HEK293T (cell line): ENCODE measurements at regions not wholly inside any gene's neighbourhood (a gene's known extent, or its start where the extent isn't known, plus 50 kb on each side); places are given as distances from the start of the nearest gene placed in this dataset.

ENCODE experiments used
- CTCF ChIA-PET: fragments of 350-600 bp; formaldehyde crosslinking; extraction: SDS; loops from one replicate; lab custom pipeline; 2021; ENCODE audit warnings: antibody characterized with exemption, inconsistent platforms; lab: Yijun Ruan, JAX
- POLR2A ChIA-PET: fragments of 350-600 bp; formaldehyde crosslinking; extraction: SDS; loops from one replicate; lab custom pipeline; 2020; ENCODE audit warnings: antibody characterized with exemption, inconsistent platforms; lab: Yijun Ruan, JAX
- DNase-seq: peaks from one replicate; pipeline ENCODE4 v3.0.0; 2012; ENCODE audit warnings: mixed read lengths; ENCODE audit errors: extremely low spot score
- ARNT ChIP-seq: fragments of 450-650 bp; IDR thresholded peaks from 2 replicates; pipeline ENCODE4 v1.6.1; 2017; ENCODE audit warnings: mild to moderate bottlenecking
- BHLHE40 ChIP-seq: fragments of 450-650 bp; IDR thresholded peaks from 2 replicates; pipeline ENCODE4 v1.6.1; 2016; ENCODE audit warnings: mild to moderate bottlenecking, moderate library complexity, borderline replicate concordance
- CTBP1 ChIP-seq: fragments of 450-650 bp; IDR thresholded peaks from 2 replicates; pipeline ENCODE4 v1.6.1; 2016; ENCODE audit warnings: borderline replicate concordance
- ELF4 ChIP-seq: fragments of 450-650 bp; IDR thresholded peaks from 2 replicates; pipeline ENCODE4 v1.6.1; 2017; ENCODE audit warnings: antibody characterized with exemption
- FOXA1 ChIP-seq: fragments of 450-650 bp; IDR thresholded peaks from 2 replicates; pipeline ENCODE4 v1.6.1; 2016; ENCODE audit warnings: mild to moderate bottlenecking
- FOXK2 ChIP-seq: fragments of 450-650 bp; IDR thresholded peaks from 2 replicates; pipeline ENCODE4 v1.6.1; 2016; ENCODE audit warnings: mild to moderate bottlenecking
- FOXM1 ChIP-seq: fragments of 450-650 bp; IDR thresholded peaks from 2 replicates; pipeline ENCODE4 v1.6.1; 2017; ENCODE audit warnings: mild to moderate bottlenecking, borderline replicate concordance
- HDGF ChIP-seq: fragments of 450-650 bp; IDR thresholded peaks from 2 replicates; pipeline ENCODE4 v1.6.1; 2017; ENCODE audit warnings: antibody characterized with exemption, borderline replicate concordance
- L3MBTL2 ChIP-seq: fragments of 450-650 bp; conservative IDR thresholded peaks from 2 replicates; pipeline ENCODE4 v1.6.1; 2016; ENCODE audit warnings: mild to moderate bottlenecking
- LEF1 ChIP-seq: fragments of 450-650 bp; IDR thresholded peaks from 2 replicates; pipeline ENCODE4 v1.6.1; 2017; ENCODE audit warnings: mild to moderate bottlenecking, borderline replicate concordance
- NFRKB ChIP-seq: fragments of 450-650 bp; IDR thresholded peaks from 2 replicates; pipeline ENCODE4 v1.6.1; 2016; ENCODE audit warnings: mild to moderate bottlenecking, moderate library complexity
- PKNOX1 ChIP-seq: fragments of 450-650 bp; IDR thresholded peaks from 2 replicates; pipeline ENCODE4 v1.6.1; 2016
- SP1 ChIP-seq: fragments of 450-650 bp; IDR thresholded peaks from 2 replicates; pipeline ENCODE4 v1.6.1; 2017
- SUZ12 ChIP-seq: fragments of 450-650 bp; IDR thresholded peaks from 2 replicates; pipeline ENCODE4 v1.6.1; 2016; ENCODE audit warnings: mild to moderate bottlenecking
- TARDBP ChIP-seq: fragments of 450-650 bp; IDR thresholded peaks from 2 replicates; pipeline ENCODE4 v1.6.1; 2016
- ZNF384 ChIP-seq: fragments of 450-650 bp; IDR thresholded peaks from 2 replicates; pipeline ENCODE4 v1.6.1; 2016

- no peak for TF ChIP-seq CTBP1
- no peak for TF ChIP-seq LEF1
- no peak for TF ChIP-seq FOXK2
- no peak for TF ChIP-seq L3MBTL2
- no peak for TF ChIP-seq BHLHE40
- TF ChIP-seq ZNF384 = no peak
- no peak for TF ChIP-seq TARDBP
- TF ChIP-seq SP1 = no peak
- no peak for TF ChIP-seq FOXM1
- no peak for TF ChIP-seq FOXA1
- no peak for TF ChIP-seq HDGF
- no peak for TF ChIP-seq NFRKB
- TF ChIP-seq ARNT = no peak
- TF ChIP-seq ELF4 = no peak
- TF ChIP-seq PKNOX1 = no peak
- TF ChIP-seq SUZ12 = no peak
- no peak for DNase-seq
- CTCF ChIA-PET = interaction anchor here (1.1 kb wide), 1 partner anchor 128 kb away, joined by 3 read pairs; no protein-coding TSS in a partner anchor
- POLR2A ChIA-PET = no interaction called here
Measured at GRCh38 chr10:29719281-29719675, 84.5 kb upstream of the SVIL start.

GRCh38 chr10:29715296-29715695 lies 80.5 kb upstream of the SVIL start:
- no peak for DNase-seq

GRCh38 chr10:29714096-29714874 lies 79.5 kb upstream of the SVIL start:
- TF ChIP-seq FOXK2 (no peak), ARNT (no peak), BHLHE40 (no peak), LEF1 (no peak), TARDBP (no peak), FOXM1 (no peak), CTBP1 (no peak), FOXA1 (no peak), PKNOX1 (no peak), SP1 (no peak), NFRKB (no peak), L3MBTL2 (no peak), HDGF (no peak)
- POLR2A ChIA-PET = no interaction called here
- CTCF ChIA-PET = no interaction called here
- no peak for DNase-seq

More at GRCh38 chr10:29715296-29715695, 80.5 kb upstream of the SVIL start:
- TF ChIP-seq FOXM1 = no peak
- no peak for TF ChIP-seq FOXA1
- TF ChIP-seq CTBP1 = no peak
- TF ChIP-seq FOXK2 = no peak
- TF ChIP-seq SP1 = no peak
- TF ChIP-seq HDGF = no peak
- no peak for TF ChIP-seq SUZ12
- TF ChIP-seq L3MBTL2 = no peak
- TF ChIP-seq BHLHE40 = no peak
- no peak for TF ChIP-seq PKNOX1
- TF ChIP-seq ZNF384 = no peak
- TF ChIP-seq ELF4 = no peak
- no peak for TF ChIP-seq LEF1
- no peak for TF ChIP-seq TARDBP
- no peak for TF ChIP-seq ARNT
- TF ChIP-seq NFRKB = no peak
- ChIA-PET POLR2A (no interaction called here), CTCF (no interaction called here)

GRCh38 chr10:29713450-29713849 lies 78.7 kb upstream of the SVIL start:
- DNase-seq = no peak
- TF ChIP-seq NFRKB (no peak), SUZ12 (no peak), TARDBP (no peak), ARNT (no peak), BHLHE40 (no peak), FOXA1 (no peak), LEF1 (no peak), CTBP1 (no peak), FOXM1 (no peak), SP1 (no peak), FOXK2 (no peak), ELF4 (no peak), ZNF384 (no peak), HDGF (no peak), PKNOX1 (no peak), L3MBTL2 (no peak)
- CTCF ChIA-PET = interaction anchor here (0.6 kb wide), 1 partner anchor 847 kb away, joined by 7 read pairs; no protein-coding TSS in a partner anchor
- POLR2A ChIA-PET = no interaction called here

- CTCF ChIA-PET = no interaction called here
- TF ChIP-seq BHLHE40 = no peak
- no peak for DNase-seq
- POLR2A ChIA-PET = no interaction called here
Measured at GRCh38 chr10:29712108-29712507, 77.3 kb upstream of the SVIL start.

- no peak for TF ChIP-seq FOXK2
- no peak for TF ChIP-seq L3MBTL2
- TF ChIP-seq CTBP1 = no peak
- no peak for TF ChIP-seq SUZ12
- no peak for TF ChIP-seq ZNF384
- TF ChIP-seq SP1 = no peak
- TF ChIP-seq ARNT = no peak
- no peak for TF ChIP-seq BHLHE40
- TF ChIP-seq HDGF = no peak
- TF ChIP-seq FOXA1 = no peak
- TF ChIP-seq FOXM1 = no peak
- TF ChIP-seq TARDBP = no peak
- TF ChIP-seq ELF4 = no peak
- DNase-seq = no peak
- POLR2A ChIA-PET = no interaction called here
- CTCF ChIA-PET = interaction anchor here (0.7 kb wide), 1 partner anchor 441 kb away, joined by 5 read pairs; no protein-coding TSS in a partner anchor
Measured at GRCh38 chr10:29710128-29710527, 75.4 kb upstream of the SVIL start.
